HG03469 (cell line): ENCODE measurements at regions not wholly inside any gene's neighbourhood (a gene's known extent, or its start where the extent isn't known, plus 50 kb on each side); places are given as distances from the start of the nearest gene placed in this dataset.
"Not testable (repeated sequence)": the region's sequence is repeated elsewhere in the genome, so short reads cannot be mapped to it uniquely, and the experiment has no call there.

ENCODE experiments used
- ATAC-seq: cut with Tn5 transposase; IDR thresholded peaks from one replicate; pipeline ENCODE4 v1.9.1; 2021; ENCODE audit warnings: mild to moderate bottlenecking, moderate library complexity, moderate number of reproducible peaks; ENCODE audit not compliant: unreplicated experiment

- ATAC-seq, result no peak
Measured at GRCh38 chr3:66552846-66553245, 52.0 kb upstream of the LRIG1 start.

GRCh38 chr3:66553441-66554113 is 52.8 kb upstream of the LRIG1 start:
- ATAC-seq, result no peak

- no peak for ATAC-seq
Measured at GRCh38 chr3:66554178-66554577, 53.4 kb upstream of the LRIG1 start.

- no peak for ATAC-seq
Measured at GRCh38 chr3:66555214-66555844, 54.5 kb upstream of the LRIG1 start.

- no peak for ATAC-seq
Measured at GRCh38 chr3:66557170-66557569, 56.3 kb upstream of the LRIG1 start.

GRCh38 chr3:66559924-66560323 is 59.1 kb upstream of the LRIG1 start:
- ATAC-seq, result not testable (repeated sequence)

GRCh38 chr3:66561367-66561766 is 60.5 kb upstream of the LRIG1 start:
- ATAC-seq, result no peak

- no peak for ATAC-seq
Measured at GRCh38 chr3:66565301-66565700, 64.5 kb upstream of the LRIG1 start.

GRCh38 chr3:66567077-66567476 is 66.3 kb upstream of the LRIG1 start:
- ATAC-seq, result no peak

- ATAC-seq, result no peak
Measured at GRCh38 chr3:66572090-66572675, 71.4 kb upstream of the LRIG1 start.

- ATAC-seq, result peak; percentile 62
Measured at GRCh38 chr3:66572938-66573710, 72.3 kb upstream of the LRIG1 start.

GRCh38 chr3:66574091-66574490 is 73.3 kb upstream of the LRIG1 start:
- no peak for ATAC-seq

- no peak for ATAC-seq
Measured at GRCh38 chr3:66577426-66578203, 76.8 kb upstream of the LRIG1 start.

- no peak for ATAC-seq
Measured at GRCh38 chr3:66581256-66581655, 80.4 kb upstream of the LRIG1 start.

- ATAC-seq, result peak; percentile 96
Measured at GRCh38 chr3:66582721-66583423, 82.0 kb upstream of the LRIG1 start.

- ATAC-seq, result no peak
Measured at GRCh38 chr3:66583424-66584040, 82.7 kb upstream of the LRIG1 start.

- no peak for ATAC-seq
Measured at GRCh38 chr3:66585520-66586095, 84.8 kb upstream of the LRIG1 start.

GRCh38 chr3:66586853-66587252 is 86.0 kb upstream of the LRIG1 start:
- no peak for ATAC-seq

GRCh38 chr3:66588340-66588847 is 87.6 kb upstream of the LRIG1 start:
- no peak for ATAC-seq
